ENCODE measurements at regions not wholly inside any gene's neighbourhood (a gene's known extent, or its start where the extent isn't known, plus 50 kb on each side); places are given as distances from the start of the nearest gene placed in this dataset.

DNA sequence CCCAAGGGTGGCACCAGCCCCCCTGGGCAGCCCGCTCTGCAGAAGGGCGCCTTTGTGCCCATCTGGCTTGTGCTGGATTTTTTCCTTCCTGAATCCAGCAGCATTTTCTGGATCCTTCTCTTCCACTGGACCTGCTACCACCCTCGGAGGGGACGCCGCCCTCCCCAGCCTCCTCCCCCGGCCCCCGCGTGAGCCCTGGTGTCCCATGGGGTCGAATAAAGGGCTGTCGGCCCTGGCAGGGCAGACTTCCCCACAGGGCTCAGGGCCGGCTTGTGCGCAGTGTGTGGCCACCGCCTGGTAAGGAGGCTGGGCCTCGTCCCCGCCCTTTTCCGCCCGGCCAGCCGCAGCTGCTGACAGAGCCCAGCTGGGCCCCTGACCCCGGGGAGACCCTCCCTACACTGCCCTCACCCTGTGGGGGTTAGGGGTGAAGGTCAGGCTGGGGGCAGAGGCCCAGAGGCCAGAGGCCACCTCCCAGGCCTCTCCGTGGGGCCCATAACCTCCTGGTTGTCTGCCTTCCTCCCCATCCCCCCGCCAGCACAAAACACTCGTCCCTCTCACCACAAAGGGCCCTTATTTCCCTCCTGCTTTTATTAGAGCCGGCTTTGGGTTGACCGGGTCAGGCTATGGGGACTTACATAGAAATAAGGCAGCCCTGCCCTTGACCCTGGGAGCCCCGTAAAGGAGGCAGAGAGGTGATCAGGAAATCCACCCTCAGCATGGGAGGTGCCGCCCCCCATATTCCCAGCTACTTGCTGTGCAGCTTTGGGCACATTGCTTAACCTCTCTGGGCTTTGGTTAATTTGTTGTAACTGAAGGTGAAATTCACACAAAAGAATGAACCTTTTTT is 179.3 kb upstream of the CIBAR2 start:
- Mint-ChIP-seq H3K4me1 (peaks cover 37% of the 10 kb centered on the region), H3K4me3 (no peak overlapping the region), H3K36me3 (ENCODE audit: low read depth) (peaks cover 2% of the 10 kb centered on the region), H3K27ac (no peak overlapping the region), H3K27me3 (ENCODE audit: low read depth, poor library complexity) (peaks cover 66% of the 10 kb centered on the region), H3K9me3 (no peaks in the 10 kb centered on the region)
- TF ChIP-seq, protein P1, sequence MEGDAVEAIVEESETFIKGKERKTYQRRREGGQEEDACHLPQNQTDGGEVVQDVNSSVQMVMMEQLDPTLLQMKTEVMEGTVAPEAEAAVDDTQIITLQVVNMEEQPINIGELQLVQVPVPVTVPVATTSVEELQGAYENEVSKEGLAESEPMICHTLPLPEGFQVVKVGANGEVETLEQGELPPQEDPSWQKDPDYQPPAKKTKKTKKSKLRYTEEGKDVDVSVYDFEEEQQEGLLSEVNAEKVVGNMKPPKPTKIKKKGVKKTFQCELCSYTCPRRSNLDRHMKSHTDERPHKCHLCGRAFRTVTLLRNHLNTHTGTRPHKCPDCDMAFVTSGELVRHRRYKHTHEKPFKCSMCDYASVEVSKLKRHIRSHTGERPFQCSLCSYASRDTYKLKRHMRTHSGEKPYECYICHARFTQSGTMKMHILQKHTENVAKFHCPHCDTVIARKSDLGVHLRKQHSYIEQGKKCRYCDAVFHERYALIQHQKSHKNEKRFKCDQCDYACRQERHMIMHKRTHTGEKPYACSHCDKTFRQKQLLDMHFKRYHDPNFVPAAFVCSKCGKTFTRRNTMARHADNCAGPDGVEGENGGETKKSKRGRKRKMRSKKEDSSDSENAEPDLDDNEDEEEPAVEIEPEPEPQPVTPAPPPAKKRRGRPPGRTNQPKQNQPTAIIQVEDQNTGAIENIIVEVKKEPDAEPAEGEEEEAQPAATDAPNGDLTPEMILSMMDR (IDR thresholded peaks at IDR 0.05) = no peak
- DNase-seq = peak; percentile 82

DNA sequence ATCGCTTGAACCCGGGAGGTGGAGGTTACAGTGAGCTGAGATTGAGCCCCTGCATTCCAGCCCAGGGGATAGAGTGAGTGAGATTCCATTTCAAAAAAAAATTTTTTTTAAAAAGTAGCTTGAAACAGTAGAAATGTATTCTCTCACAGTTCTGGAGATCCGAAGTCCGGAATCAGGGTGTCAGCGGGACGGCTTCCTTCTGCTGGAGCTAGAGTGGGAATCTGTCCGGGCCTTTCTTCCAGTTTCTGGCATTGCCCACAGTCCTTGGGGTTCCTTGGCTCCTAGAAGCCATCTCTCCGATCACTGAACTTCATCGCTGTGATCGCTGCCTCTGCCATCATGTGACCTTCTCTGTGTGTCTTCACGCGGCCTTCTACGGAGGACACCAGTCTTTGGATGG is 181.2 kb upstream of the CIBAR2 start:
- no peak overlapping the region for H3K27ac Mint-ChIP-seq
- peaks cover 72% of the 10 kb centered on the region for H3K27me3 Mint-ChIP-seq (ENCODE audit: low read depth, poor library complexity)
- DNase-seq = no peak
- peaks cover 5% of the 10 kb centered on the region for H3K36me3 Mint-ChIP-seq (ENCODE audit: low read depth)
- H3K9me3 Mint-ChIP-seq = no peaks in the 10 kb centered on the region
- TF ChIP-seq, protein P1 (IDR thresholded peaks at IDR 0.05) = no peak
- H3K4me1 Mint-ChIP-seq = peaks cover 30% of the 10 kb centered on the region
- no peak overlapping the region for H3K4me3 Mint-ChIP-seq

DNA sequence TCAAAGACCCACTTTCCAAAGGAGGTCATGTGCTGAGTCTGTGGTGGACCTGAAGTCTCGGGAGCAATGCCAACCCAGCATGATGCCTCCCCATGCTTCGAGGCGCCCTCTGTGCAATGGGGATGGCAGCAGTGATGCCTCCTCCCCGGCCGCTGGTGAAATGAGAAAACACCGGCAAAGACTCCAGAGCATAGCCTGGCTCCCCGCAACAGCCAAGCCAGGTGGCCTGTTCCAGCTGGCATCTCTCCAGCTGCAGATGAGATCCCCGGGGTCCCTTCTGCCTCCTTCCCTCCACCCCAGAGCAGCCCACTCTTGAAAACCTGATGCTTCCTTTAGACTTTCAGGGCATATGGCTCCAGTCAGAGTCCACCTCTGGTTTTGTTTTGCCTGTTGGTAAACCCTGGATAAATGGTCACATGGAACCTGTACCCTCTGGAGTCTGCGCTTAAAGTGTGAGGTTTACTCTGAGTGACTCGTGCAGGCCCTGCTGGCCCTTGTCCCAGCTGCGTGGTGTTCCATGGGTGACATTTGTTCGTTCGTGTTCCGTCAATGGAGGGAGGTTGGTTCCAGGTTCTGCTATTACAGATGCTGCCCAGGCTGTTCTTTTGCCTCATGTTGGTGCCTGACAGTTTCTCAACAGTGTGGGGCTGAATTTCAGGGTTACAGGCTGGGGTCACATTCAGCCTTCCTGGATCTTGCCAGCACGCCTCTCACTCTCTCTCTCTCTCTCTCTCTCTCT is 181.8 kb upstream of the CIBAR2 start:
- Mint-ChIP-seq H3K36me3 (ENCODE audit: low read depth) (peaks cover 5% of the 10 kb centered on the region), H3K4me3 (no peak overlapping the region), H3K9me3 (no peaks in the 10 kb centered on the region), H3K4me1 (peaks cover 30% of the 10 kb centered on the region), H3K27me3 (ENCODE audit: low read depth, poor library complexity) (peaks cover 75% of the 10 kb centered on the region), H3K27ac (no peak overlapping the region)
- TF ChIP-seq, protein P1 (IDR thresholded peaks at IDR 0.05) = no peak
- DNase-seq = no peak

DNA sequence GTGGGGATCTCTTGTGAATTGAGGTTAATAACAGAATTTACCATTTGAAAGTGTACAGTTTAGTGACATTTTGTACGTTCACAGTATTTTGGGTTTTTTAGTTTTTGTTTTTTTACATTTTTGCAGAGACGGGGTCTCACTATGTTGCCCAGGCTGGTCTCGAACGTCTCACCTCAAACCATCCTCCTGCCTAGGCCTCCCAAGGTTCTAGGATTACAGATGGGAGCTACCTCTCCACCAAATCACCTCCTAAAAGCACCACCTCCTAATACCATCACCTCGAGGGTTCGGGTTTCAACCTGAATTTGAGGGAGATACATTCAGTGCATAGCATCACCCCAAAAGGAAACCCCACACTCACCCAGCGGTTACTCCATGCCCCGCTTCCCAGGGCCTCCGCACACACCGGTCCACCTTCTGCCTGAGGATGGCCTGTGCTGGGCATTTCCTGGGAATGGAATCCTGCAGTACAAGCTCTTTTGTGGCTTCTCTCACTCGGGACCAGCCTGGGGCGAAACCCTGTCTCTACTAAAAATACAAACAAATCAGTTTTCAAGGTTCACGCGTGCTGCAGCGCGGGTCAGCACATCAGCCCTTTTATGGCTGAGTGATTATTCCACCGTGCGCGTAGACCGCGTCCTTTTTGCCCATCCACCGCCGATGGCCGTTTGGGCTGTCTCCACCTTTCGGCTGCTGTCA is 182.7 kb upstream of the CIBAR2 start:
- DNase-seq = no peak
- peaks cover 71% of the 10 kb centered on the region for H3K27me3 Mint-ChIP-seq (ENCODE audit: low read depth, poor library complexity)
- peaks cover 5% of the 10 kb centered on the region for H3K36me3 Mint-ChIP-seq (ENCODE audit: low read depth)
- no peak overlapping the region for H3K4me3 Mint-ChIP-seq
- no peak overlapping the region for H3K27ac Mint-ChIP-seq
- no peaks in the 10 kb centered on the region for H3K9me3 Mint-ChIP-seq
- peaks cover 30% of the 10 kb centered on the region for H3K4me1 Mint-ChIP-seq
- TF ChIP-seq, protein P1 (IDR thresholded peaks at IDR 0.05) = no peak

DNA sequence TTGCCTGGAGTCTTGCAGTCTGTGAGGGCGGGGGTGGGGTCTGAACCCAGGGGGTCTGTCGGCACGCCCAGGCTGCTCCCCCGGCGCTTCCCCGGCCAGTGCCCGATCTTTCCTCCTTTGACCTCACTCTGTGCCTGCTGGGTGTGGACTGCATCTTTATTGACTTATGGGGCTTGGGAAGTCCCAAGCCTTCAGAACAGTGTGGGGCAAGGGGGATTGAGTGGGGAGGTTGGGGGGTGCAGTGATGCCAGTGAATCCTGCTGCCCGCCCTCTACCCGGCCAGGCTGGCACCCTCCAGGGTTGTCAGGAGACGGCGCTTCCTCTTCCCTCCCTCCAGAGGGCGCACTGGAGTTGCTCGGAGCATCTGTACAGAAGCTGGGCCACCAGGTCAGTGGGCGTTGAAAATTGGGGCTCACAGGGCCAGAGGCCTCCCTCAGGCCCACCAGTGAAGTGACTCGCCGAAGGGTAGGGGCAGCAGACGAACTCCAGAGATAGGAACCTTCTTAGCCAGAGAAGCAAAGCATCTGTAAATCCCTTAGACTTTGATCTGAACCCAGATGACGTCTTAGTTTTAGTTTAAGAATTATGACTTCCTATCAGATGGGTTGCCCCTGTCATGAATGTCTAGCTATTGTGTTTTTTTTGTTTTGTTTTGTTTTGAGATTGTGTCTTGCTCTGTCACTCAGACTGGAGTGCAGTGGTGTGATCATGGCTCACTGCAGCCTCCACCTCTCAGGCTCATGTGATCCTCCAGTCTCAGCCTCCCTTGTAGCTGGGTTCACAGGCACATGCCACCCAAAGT is 184.8 kb upstream of the CIBAR2 start:
- Mint-ChIP-seq H3K27me3 (ENCODE audit: low read depth, poor library complexity) (peaks cover 81% of the 10 kb centered on the region), H3K4me3 (no peak overlapping the region), H3K27ac (no peak overlapping the region), H3K36me3 (ENCODE audit: low read depth) (peaks cover 5% of the 10 kb centered on the region), H3K4me1 (peaks cover 37% of the 10 kb centered on the region), H3K9me3 (no peaks in the 10 kb centered on the region)
- TF ChIP-seq, protein P1 (IDR thresholded peaks at IDR 0.05) = peak; percentile 54
- DNase-seq = peak; percentile 61

All from nephron progenitor cell (in vitro differentiated cells).